Fibroblast of the aortic adventitia (primary cell): ENCODE measurements at regions not wholly inside any gene's neighbourhood (a gene's known extent, or its start where the extent isn't known, plus 50 kb on each side); places are given as distances from the start of the nearest gene placed in this dataset.

Experiments
- DNase-seq: peaks from one replicate; pipeline ENCODE4 v3.0.0-alpha.2; 2010; ENCODE audit warnings: low read depth
- H3K4me3 ChIP-seq: 2 replicates; pipeline ENCODE4 v1.5.1; 2011; ENCODE audit warnings: low read depth, mild to moderate bottlenecking, control low read depth, low read length, moderate library complexity
- CTCF ChIP-seq: IDR thresholded peaks from 2 replicates; pipeline ENCODE4 v1.5.1; 2011; ENCODE audit warnings: mild to moderate bottlenecking, low read length, control low read depth, inconsistent platforms; ENCODE audit not compliant: insufficient read depth

- DNase-seq: no peak
- no peak for TF ChIP-seq CTCF
- no peak overlapping the region for H3K4me3 ChIP-seq
These were observed 175.9 kb upstream of the BMP4 start for GRCh38 chr14:54132496-54132895.

GRCh38 chr14:54133896-54134295 lies 177.3 kb upstream of the BMP4 start:
- peak; percentile 43 for DNase-seq
- TF ChIP-seq CTCF: no peak
- H3K4me3 ChIP-seq: no peak overlapping the region

GRCh38 chr14:54135804-54136280 lies 179.2 kb upstream of the BMP4 start:
- no peak for TF ChIP-seq CTCF
- no peak overlapping the region for H3K4me3 ChIP-seq
- DNase-seq: no peak

- no peak overlapping the region for H3K4me3 ChIP-seq
- TF ChIP-seq CTCF: no peak
- DNase-seq: no peak
These were observed 180.4 kb upstream of the BMP4 start for GRCh38 chr14:54136894-54137613.

- no peak for DNase-seq
- no peak for TF ChIP-seq CTCF
- no peak overlapping the region for H3K4me3 ChIP-seq
These were observed 181.0 kb upstream of the BMP4 start for GRCh38 chr14:54137614-54137961.

GRCh38 chr14:54138024-54138353 lies 181.4 kb upstream of the BMP4 start:
- no peak for TF ChIP-seq CTCF
- H3K4me3 ChIP-seq: no peak overlapping the region
- peak; percentile 32 for DNase-seq
